CD4-positive, CD25-positive, alpha-beta regulatory T cell (primary cell): ENCODE measurements at regions not wholly inside any gene's neighbourhood (a gene's known extent, or its start where the extent isn't known, plus 50 kb on each side); places are given as distances from the start of the nearest gene placed in this dataset.

Experiments used
- ATAC-seq, 2 donors: fragments of 150-1000 bp; cut with Tn5 transposase; one replicate each; pipeline ENCODE4 v1.10.0; 2021; ENCODE audit warnings: low read depth in 2 of 2, moderate number of reproducible peaks in 2 of 2, moderate library complexity in 1 of 2
- DNase-seq, 3 donors: peaks; one replicate each; pipeline versions ENCODE4 v3.0.0 to v3.0.0-alpha.2; 2012 to 2022; ENCODE audit warnings: mixed read lengths in 1 of 3
- H3K27ac ChIP-seq: one replicate; pipeline ENCODE4 v1.7.0; 2013; ENCODE audit warnings: mild to moderate bottlenecking, low read length; ENCODE audit not compliant: insufficient read depth, poor library complexity, severe bottlenecking
- H3K27me3 ChIP-seq: one replicate; pipeline ENCODE4 v1.7.0; 2013; ENCODE audit warnings: low read length; ENCODE audit not compliant: control insufficient read depth, insufficient read depth
- H3K36me3 ChIP-seq: one replicate; pipeline ENCODE4 v1.7.0; 2013; ENCODE audit warnings: mild to moderate bottlenecking, low read length, moderate library complexity; ENCODE audit not compliant: control insufficient read depth, insufficient read depth
- H3K4me1 ChIP-seq: 2 replicates; pipeline ENCODE4 v1.7.0; 2013; ENCODE audit warnings: mild to moderate bottlenecking, low read length; ENCODE audit not compliant: insufficient read depth, control insufficient read depth, poor library complexity, severe bottlenecking
- H3K4me3 ChIP-seq: one replicate; pipeline ENCODE4 v1.7.0; 2013; ENCODE audit warnings: low read depth, mild to moderate bottlenecking, low read length, moderate library complexity
- H3K9me3 ChIP-seq, 2 experiments: 1 replicate in 1 of 2; 2 replicates in 1 of 2; pipeline ENCODE4 v1.7.0; 2013; ENCODE audit warnings: low read length in 2 of 2, mild to moderate bottlenecking in 1 of 2, moderate library complexity in 1 of 2; ENCODE audit not compliant: control insufficient read depth in 2 of 2
- H3K27ac Mint-ChIP-seq, 3 donors: one replicate each; pipeline ENCODE4 v1.8.0; 2020 to 2022; ENCODE audit warnings: mild to moderate bottlenecking in 3 of 3, mixed read lengths in 3 of 3, moderate library complexity in 2 of 3
- H3K27me3 Mint-ChIP-seq: one replicate; pipeline ENCODE4 v1.8.0; 2022; ENCODE audit warnings: mild to moderate bottlenecking, mixed read lengths
- H3K36me3 Mint-ChIP-seq: one replicate; pipeline ENCODE4 v1.8.0; 2020; ENCODE audit warnings: mixed read lengths
- H3K4me1 Mint-ChIP-seq, 4 donors: one replicate each; pipeline ENCODE4 v1.8.0; 2020 to 2022; ENCODE audit warnings: mixed read lengths in 4 of 4, mild to moderate bottlenecking in 1 of 4
- H3K4me3 Mint-ChIP-seq, 4 donors: one replicate each; pipeline ENCODE4 v1.8.0; 2020 to 2022; ENCODE audit warnings: mild to moderate bottlenecking in 4 of 4, mixed read lengths in 4 of 4, moderate library complexity in 3 of 4
- H3K9me3 Mint-ChIP-seq, 7 donors: one replicate each; pipeline ENCODE4 v1.8.0; 2020 to 2022; ENCODE audit warnings: mixed read lengths in 7 of 7, mild to moderate bottlenecking in 3 of 7, moderate library complexity in 2 of 7

GRCh38 chr10:31194986-31195385 lies 124.0 kb upstream of the ZEB1 start:
- Mint-ChIP-seq H3K27ac (no peak overlapping the region), H3K27me3 (no peaks in the 10 kb centered on the region)
- H3K4me3 ChIP-seq = no peak overlapping the region

DNA sequence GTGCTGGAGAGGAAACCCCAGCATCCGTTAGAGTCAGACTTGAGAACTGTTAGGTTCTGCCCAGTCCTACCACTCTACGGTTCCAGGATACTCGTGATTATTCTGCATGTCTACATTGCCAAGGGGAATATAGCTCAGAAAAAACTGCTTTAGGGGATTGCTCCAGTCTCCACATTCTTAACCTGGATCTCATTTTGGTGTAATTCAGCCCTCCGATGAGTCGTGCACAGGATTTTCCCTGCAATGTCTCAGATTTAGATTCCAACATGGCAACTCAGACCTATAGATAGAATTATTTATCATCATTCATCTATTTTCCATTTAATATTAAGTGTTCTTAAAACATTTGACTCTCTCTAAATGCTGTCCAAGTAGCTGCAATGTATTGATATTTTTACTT lies 121.1 kb upstream of the ZEB1 start:
- Mint-ChIP-seq H3K27me3 (no peaks in the 10 kb centered on the region), H3K4me1 (no peaks in the 10 kb centered on the region), H3K36me3 (no peaks in the 10 kb centered on the region), H3K4me3 (no peak overlapping the region), H3K27ac (no peak overlapping the region), H3K9me3 (no peaks in the 10 kb centered on the region)
- peaks cover 8% of the 10 kb centered on the region for H3K27me3 ChIP-seq
- H3K36me3 ChIP-seq = no peaks in the 10 kb centered on the region
- ATAC-seq = no peak
- H3K9me3 ChIP-seq = no peaks in the 10 kb centered on the region
- no peak overlapping the region for H3K27ac ChIP-seq
- H3K4me3 ChIP-seq = no peak overlapping the region
- H3K4me1 ChIP-seq = no peaks in the 10 kb centered on the region
- DNase-seq = no peak

More at GRCh38 chr10:31194986-31195385, 124.0 kb upstream of the ZEB1 start:
- H3K27me3 ChIP-seq = peaks cover 5% of the 10 kb centered on the region
- H3K27ac ChIP-seq = no peak overlapping the region
- Mint-ChIP-seq H3K4me3 (no peak overlapping the region), H3K4me1 (peaks cover 0 to 5% (median 0%) of the 10 kb centered on the region in 4 donors), H3K36me3 (no peaks in the 10 kb centered on the region), H3K9me3 (peaks cover 0 to 1% (median 0%) of the 10 kb centered on the region in 7 donors)
- H3K9me3 ChIP-seq = no peaks in the 10 kb centered on the region
- ATAC-seq = no peak
- H3K4me1 ChIP-seq = no peaks in the 10 kb centered on the region
- no peaks in the 10 kb centered on the region for H3K36me3 ChIP-seq
- DNase-seq = no peak

DNA sequence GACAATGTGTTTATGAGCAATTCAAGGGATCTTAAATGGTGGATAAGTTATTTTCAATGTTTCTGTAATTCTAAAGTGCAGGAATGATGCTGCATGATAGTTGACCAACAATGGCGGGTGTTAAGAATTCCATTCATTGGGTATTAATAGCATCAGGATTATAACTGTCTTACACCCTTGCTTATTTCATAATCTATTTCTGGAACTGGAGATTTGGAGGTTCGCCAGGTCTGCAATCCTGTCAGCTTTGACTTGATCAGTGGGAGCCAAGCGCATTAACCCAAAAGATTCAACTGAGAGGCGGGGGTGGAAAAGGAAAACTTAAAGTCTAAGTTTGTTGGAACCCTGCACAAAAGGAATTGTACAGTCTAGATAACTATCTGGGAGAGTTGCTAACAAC lies 114.9 kb upstream of the ZEB1 start:
- Mint-ChIP-seq H3K27ac (no peak overlapping the region), H3K27me3 (no peaks in the 10 kb centered on the region), H3K9me3 (peaks cover 0 to 3% (median 0%) of the 10 kb centered on the region in 7 donors), H3K36me3 (no peaks in the 10 kb centered on the region), H3K4me3 (no peak overlapping the region), H3K4me1 (no peaks in the 10 kb centered on the region)
- DNase-seq (no peak), ATAC-seq (no peak)
- no peak overlapping the region for H3K27ac ChIP-seq
- no peaks in the 10 kb centered on the region for H3K9me3 ChIP-seq
- peaks cover 3% of the 10 kb centered on the region for H3K27me3 ChIP-seq
- H3K4me1 ChIP-seq = no peaks in the 10 kb centered on the region
- no peak overlapping the region for H3K4me3 ChIP-seq
- no peaks in the 10 kb centered on the region for H3K36me3 ChIP-seq

GRCh38 chr10:31207636-31208035 lies 111.4 kb upstream of the ZEB1 start:
- Histone ChIP-seq H3K36me3 (no peaks in the 10 kb centered on the region), H3K27ac (no peak overlapping the region), H3K27me3 (no peaks in the 10 kb centered on the region), H3K4me3 (no peak overlapping the region), H3K9me3 (no peaks in the 10 kb centered on the region), H3K4me1 (no peaks in the 10 kb centered on the region)
- no peak overlapping the region for H3K4me3 Mint-ChIP-seq
- H3K27me3 Mint-ChIP-seq = no peaks in the 10 kb centered on the region
- peaks cover 0 to 3% (median 0%) of the 10 kb centered on the region in 7 donors for H3K9me3 Mint-ChIP-seq
- DNase-seq (no peak), ATAC-seq (no peak)
- no peaks in the 10 kb centered on the region for H3K36me3 Mint-ChIP-seq
- H3K27ac Mint-ChIP-seq = no peak overlapping the region
- no peaks in the 10 kb centered on the region for H3K4me1 Mint-ChIP-seq

DNA sequence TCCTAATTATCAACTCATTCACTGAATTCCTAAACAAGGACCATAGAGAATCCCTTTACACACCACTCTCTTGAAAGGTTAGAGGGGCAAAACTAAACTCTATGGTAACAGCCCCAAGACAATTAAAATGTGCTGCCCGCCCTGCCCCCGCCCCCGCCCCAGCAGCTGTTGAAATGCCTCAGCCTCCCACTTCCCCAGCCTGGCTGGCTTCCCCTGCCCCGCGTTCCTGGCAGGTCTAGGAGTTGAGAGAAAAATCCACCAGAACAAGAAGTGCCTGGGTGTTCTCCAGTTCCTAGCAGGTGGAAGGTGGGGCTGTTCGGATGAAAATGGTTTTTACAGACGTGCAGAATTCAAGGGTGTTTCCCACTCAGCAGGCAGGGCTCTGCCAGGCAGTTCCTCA lies 109.5 kb upstream of the ZEB1 start:
- H3K9me3 Mint-ChIP-seq = peaks cover 0 to 3% (median 0%) of the 10 kb centered on the region in 7 donors
- DNase-seq = no peak
- H3K27ac ChIP-seq = no peak overlapping the region
- H3K4me3 Mint-ChIP-seq = no peak overlapping the region
- H3K4me1 Mint-ChIP-seq = no peaks in the 10 kb centered on the region
- H3K4me3 ChIP-seq = no peak overlapping the region
- ATAC-seq = no peak
- no peak overlapping the region for H3K27ac Mint-ChIP-seq
- H3K9me3 ChIP-seq = no peaks in the 10 kb centered on the region
- no peaks in the 10 kb centered on the region for H3K36me3 ChIP-seq
- no peaks in the 10 kb centered on the region for H3K27me3 Mint-ChIP-seq
- no peaks in the 10 kb centered on the region for H3K36me3 Mint-ChIP-seq
- no peaks in the 10 kb centered on the region for H3K27me3 ChIP-seq
- no peaks in the 10 kb centered on the region for H3K4me1 ChIP-seq

GRCh38 chr10:31210190-31210589 lies 108.8 kb upstream of the ZEB1 start:
- Mint-ChIP-seq H3K27me3 (no peaks in the 10 kb centered on the region), H3K36me3 (no peaks in the 10 kb centered on the region), H3K4me1 (no peaks in the 10 kb centered on the region), H3K27ac (no peak overlapping the region), H3K9me3 (peaks cover 0 to 1% (median 0%) of the 10 kb centered on the region in 7 donors), H3K4me3 (no peak overlapping the region)
- DNase-seq = no peak
- H3K27me3 ChIP-seq = no peaks in the 10 kb centered on the region
- no peaks in the 10 kb centered on the region for H3K9me3 ChIP-seq
- ATAC-seq = no peak
- no peak overlapping the region for H3K4me3 ChIP-seq
- H3K4me1 ChIP-seq = no peaks in the 10 kb centered on the region
- H3K27ac ChIP-seq = no peak overlapping the region
- no peaks in the 10 kb centered on the region for H3K36me3 ChIP-seq

- no peaks in the 10 kb centered on the region for H3K27me3 ChIP-seq
- Mint-ChIP-seq H3K27me3 (peaks cover 17% of the 10 kb centered on the region), H3K4me1 (no peaks in the 10 kb centered on the region), H3K36me3 (no peaks in the 10 kb centered on the region), H3K9me3 (peaks cover 0 to 1% (median 0%) of the 10 kb centered on the region in 7 donors), H3K27ac (no peak overlapping the region), H3K4me3 (no peak overlapping the region)
- no peaks in the 10 kb centered on the region for H3K9me3 ChIP-seq
- DNase-seq = no peak
- no peaks in the 10 kb centered on the region for H3K36me3 ChIP-seq
- H3K27ac ChIP-seq = no peak overlapping the region
- no peak overlapping the region for H3K4me3 ChIP-seq
- no peak for ATAC-seq
- no peaks in the 10 kb centered on the region for H3K4me1 ChIP-seq
These were observed 105.1 kb upstream of the ZEB1 start for GRCh38 chr10:31213959-31214358.

GRCh38 chr10:31215052-31215451 lies 104.0 kb upstream of the ZEB1 start:
- Histone ChIP-seq H3K4me1 (no peaks in the 10 kb centered on the region), H3K27ac (no peak overlapping the region), H3K36me3 (no peaks in the 10 kb centered on the region), H3K4me3 (no peak overlapping the region), H3K27me3 (no peaks in the 10 kb centered on the region), H3K9me3 (no peaks in the 10 kb centered on the region)
- no peak for DNase-seq
- Mint-ChIP-seq H3K9me3 (peaks cover 0 to 1% (median 0%) of the 10 kb centered on the region in 7 donors), H3K27ac (no peak overlapping the region), H3K27me3 (peaks cover 19% of the 10 kb centered on the region), H3K4me1 (no peaks in the 10 kb centered on the region), H3K36me3 (no peaks in the 10 kb centered on the region), H3K4me3 (no peak overlapping the region)
- no peak for ATAC-seq
